DOHH2 (cell line): ENCODE measurements at regions not wholly inside any gene's neighbourhood (a gene's known extent, or its start where the extent isn't known, plus 50 kb on each side); places are given as distances from the start of the nearest gene placed in this dataset.

Experiments used
- H3F3A ChIP-seq: fragments of 200-600 bp; sonication (generic), shearing (Covaris generic); 2 replicates; pipeline ENCODE4 v1.6.0; 2016; ENCODE audit warnings: antibody characterized with exemption, mild to moderate bottlenecking; ENCODE audit not compliant: control insufficient read depth, insufficient read depth
- H3K27ac ChIP-seq: fragments of 200-600 bp; sonication (generic); 2 replicates; pipeline ENCODE4 v1.5.1; 2014; ENCODE audit warnings: low read depth, mild to moderate bottlenecking, low read length, moderate library complexity
- H3K27me3 ChIP-seq: fragments of 200-600 bp; sonication (generic); 2 replicates; pipeline ENCODE4 v1.6.1; 2014; ENCODE audit warnings: mild to moderate bottlenecking, low read length, mixed read lengths; ENCODE audit not compliant: control insufficient read depth
- H3K36me3 ChIP-seq: fragments of 200-600 bp; sonication (generic); 2 replicates; pipeline ENCODE4 v1.6.1; 2014; ENCODE audit warnings: mild to moderate bottlenecking, low read length, moderate library complexity, mixed read lengths; ENCODE audit not compliant: control insufficient read depth
- H3K4me1 ChIP-seq: fragments of 200-600 bp; sonication (generic); 2 replicates; pipeline ENCODE4 v1.6.1; 2014; ENCODE audit warnings: mild to moderate bottlenecking, low read length, mixed read lengths; ENCODE audit not compliant: control insufficient read depth
- H3K4me2 ChIP-seq: fragments of 200-600 bp; sonication (generic); 2 replicates; pipeline ENCODE4 v1.6.0; 2014; ENCODE audit warnings: mild to moderate bottlenecking, low read length, moderate library complexity
- H3K4me3 ChIP-seq: fragments of 200-600 bp; sonication (generic); 2 replicates; pipeline ENCODE4 v1.5.1; 2014; ENCODE audit warnings: mild to moderate bottlenecking, low read length, mixed read lengths
- H3K79me2 ChIP-seq: fragments of 200-600 bp; sonication (generic); 2 replicates; pipeline ENCODE4 v1.6.1; 2014; ENCODE audit warnings: mild to moderate bottlenecking, low read length, mixed read lengths; ENCODE audit not compliant: control insufficient read depth
- H3K9me2 ChIP-seq: fragments of 200-600 bp; sonication (generic); replicated peaks from 2 replicates; pipeline ENCODE4 v1.6.1; 2014; ENCODE audit warnings: mild to moderate bottlenecking, low read length, mixed read lengths; ENCODE audit not compliant: control insufficient read depth
- H3K9me3 ChIP-seq: fragments of 200-600 bp; sonication (generic); 2 replicates; pipeline ENCODE4 v1.6.1; 2014; ENCODE audit warnings: antibody characterized with exemption, low read length, mixed read lengths; ENCODE audit not compliant: control insufficient read depth, insufficient read depth
- H4K20me1 ChIP-seq: fragments of 200-600 bp; sonication (generic); 2 replicates; pipeline ENCODE4 v1.6.0; 2014; ENCODE audit warnings: low read depth, mild to moderate bottlenecking, antibody characterized with exemption, low read length, moderate library complexity; ENCODE audit not compliant: control insufficient read depth, insufficient read depth
- CTCF ChIP-seq: fragments of 200-600 bp; sonication (generic); IDR thresholded peaks from one replicate; pipeline ENCODE4 v1.5.1; 2014; ENCODE audit warnings: antibody characterized with exemption, mild to moderate bottlenecking, low read depth, low read length; ENCODE audit not compliant: poor library complexity, severe bottlenecking
- EZH2phosphoT487 ChIP-seq: fragments of 200-600 bp; sonication (generic); IDR thresholded peaks from 2 replicates; pipeline ENCODE4 v1.6.1; 2017; ENCODE audit warnings: borderline replicate concordance, mild to moderate bottlenecking, antibody characterized with exemption, low read length, moderate library complexity, mixed read lengths

DNA sequence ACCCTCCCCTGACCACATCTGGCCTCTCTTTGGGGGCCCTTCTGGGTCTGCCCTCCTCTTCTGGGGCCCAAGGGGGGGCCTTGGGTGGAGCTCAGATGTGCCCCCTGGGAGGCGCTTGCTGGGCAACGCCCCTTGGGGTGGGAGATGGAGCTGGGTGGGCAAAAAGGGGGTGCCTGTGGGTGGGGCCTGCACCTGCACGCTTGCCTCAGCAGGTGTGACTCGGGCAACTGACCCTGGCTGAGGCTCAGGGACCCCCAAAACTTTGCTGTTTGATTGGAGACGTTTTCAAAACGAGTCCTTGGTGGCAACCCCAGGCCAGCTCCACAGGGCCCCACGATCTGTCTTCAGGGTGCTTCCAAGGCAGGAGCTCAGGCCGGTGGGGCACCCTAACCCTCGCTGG, 105.3 kb downstream of the SIK1 start:
- no peaks in the 10 kb centered on the region for H3F3A ChIP-seq
- H3K4me3 ChIP-seq: no peak overlapping the region
- H3K79me2 ChIP-seq: no peaks in the 10 kb centered on the region
- no peaks in the 10 kb centered on the region for H4K20me1 ChIP-seq
- H3K4me2 ChIP-seq: no peak overlapping the region
- TF ChIP-seq EZH2phosphoT487 (no peak), CTCF (no peak)
- H3K9me3 ChIP-seq: 0 out of 2 replicates have a peak, but pooled peaks cover 3% of the 10 kb centered on the region
- peaks cover 35% of the 10 kb centered on the region for H3K4me1 ChIP-seq
- peaks cover 8% of the 10 kb centered on the region; the same call in 1 of the 2 replicates for H3K27me3 ChIP-seq
- H3K27ac ChIP-seq: no peak overlapping the region
- H3K36me3 ChIP-seq: no peaks in the 10 kb centered on the region
- no peaks in the 10 kb centered on the region for H3K9me2 ChIP-seq

DNA sequence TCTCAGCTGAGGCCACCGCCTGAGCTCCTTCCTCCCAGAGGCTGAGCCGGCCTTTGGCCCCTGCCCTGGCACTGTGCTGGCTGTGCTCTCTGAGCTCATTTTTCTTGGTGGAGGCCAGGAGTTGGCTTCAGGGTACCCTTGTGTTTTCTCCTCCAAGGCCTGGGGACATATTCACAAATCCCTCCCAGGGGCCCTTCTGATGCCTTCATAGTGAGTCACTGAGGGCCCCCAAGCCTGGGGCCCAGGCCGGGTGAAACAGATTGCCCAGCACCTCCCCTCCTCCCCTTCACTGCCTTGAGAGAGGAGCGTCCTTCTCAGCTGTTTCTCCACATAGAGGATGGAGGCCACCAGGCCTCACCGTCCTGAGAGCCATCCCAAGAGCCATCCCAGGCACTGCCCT, 105.8 kb downstream of the SIK1 start:
- 0 out of 2 replicates have a peak, but pooled peaks cover 3% of the 10 kb centered on the region for H3K9me3 ChIP-seq
- H3K36me3 ChIP-seq: no peaks in the 10 kb centered on the region
- peaks cover 8% of the 10 kb centered on the region; the same call in 1 of the 2 replicates for H3K27me3 ChIP-seq
- no peak overlapping the region for H3K27ac ChIP-seq
- peaks cover 30% of the 10 kb centered on the region for H3K4me1 ChIP-seq
- H4K20me1 ChIP-seq: no peaks in the 10 kb centered on the region
- no peak overlapping the region for H3K4me3 ChIP-seq
- TF ChIP-seq CTCF (no peak), EZH2phosphoT487 (no peak)
- no peaks in the 10 kb centered on the region for H3F3A ChIP-seq
- H3K79me2 ChIP-seq: no peaks in the 10 kb centered on the region
- H3K4me2 ChIP-seq: no peak overlapping the region
- H3K9me2 ChIP-seq: no peaks in the 10 kb centered on the region

DNA sequence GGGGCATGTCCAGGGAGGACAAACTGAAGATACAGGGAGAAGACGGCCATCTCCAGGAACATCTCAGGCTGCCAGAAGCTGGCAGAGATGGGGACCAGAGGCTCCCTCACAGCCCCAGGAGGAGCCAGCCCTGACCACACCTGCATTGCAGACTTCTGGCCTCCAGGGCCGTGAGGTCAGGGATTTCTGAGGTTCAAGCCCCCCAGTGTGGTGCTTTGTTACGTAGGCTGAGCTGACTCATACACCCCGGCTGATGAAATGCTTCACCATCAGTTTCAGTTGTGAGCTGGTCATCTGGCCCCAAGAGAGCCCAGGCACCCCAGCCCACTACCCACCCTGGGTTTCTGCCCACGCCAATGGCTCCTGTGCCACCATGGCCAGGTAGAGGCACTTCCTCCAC, 106.4 kb downstream of the SIK1 start:
- Histone ChIP-seq H3K79me2 (no peaks in the 10 kb centered on the region), H3K4me3 (no peak overlapping the region), H3K9me3 (0 out of 2 replicates have a peak, but pooled peaks cover 3% of the 10 kb centered on the region), H3K9me2 (no peaks in the 10 kb centered on the region), H3K27me3 (peaks cover 8% of the 10 kb centered on the region; the same call in 1 of the 2 replicates), H3K27ac (no peak overlapping the region), H3K36me3 (no peaks in the 10 kb centered on the region), H4K20me1 (no peaks in the 10 kb centered on the region), H3K4me1 (peaks cover 25% of the 10 kb centered on the region), H3K4me2 (no peak overlapping the region), H3F3A (no peaks in the 10 kb centered on the region)
- no peak for TF ChIP-seq CTCF
- no peak for TF ChIP-seq EZH2phosphoT487
